HFF-Myc (cell line): ENCODE measurements at regions not wholly inside any gene's neighbourhood (a gene's known extent, or its start where the extent isn't known, plus 50 kb on each side); places are given as distances from the start of the nearest gene placed in this dataset.

Source experiments
- DNase-seq: peaks from one replicate; pipeline ENCODE4 v3.0.0-alpha.2; 2011; ENCODE audit warnings: low read depth; ENCODE audit errors: extremely low read depth
- H3K4me3 ChIP-seq: replicated peaks from 2 replicates; pipeline ENCODE4 v1.5.1; 2011; ENCODE audit warnings: low read depth, mild to moderate bottlenecking, control low read depth, low read length
- TF ChIP-seq, protein P1 (sequence below): IDR thresholded peaks from 2 replicates; pipeline ENCODE4 v1.5.1; 2012; ENCODE audit warnings: mild to moderate bottlenecking, low read depth, low read length, control low read depth; ENCODE audit errors: missing control alignments

- no peak overlapping the region for H3K4me3 ChIP-seq
- DNase-seq = no peak
Measured at GRCh38 chr13:91078093-91078679, 269.3 kb upstream of the MIR17HG start.

DNA sequence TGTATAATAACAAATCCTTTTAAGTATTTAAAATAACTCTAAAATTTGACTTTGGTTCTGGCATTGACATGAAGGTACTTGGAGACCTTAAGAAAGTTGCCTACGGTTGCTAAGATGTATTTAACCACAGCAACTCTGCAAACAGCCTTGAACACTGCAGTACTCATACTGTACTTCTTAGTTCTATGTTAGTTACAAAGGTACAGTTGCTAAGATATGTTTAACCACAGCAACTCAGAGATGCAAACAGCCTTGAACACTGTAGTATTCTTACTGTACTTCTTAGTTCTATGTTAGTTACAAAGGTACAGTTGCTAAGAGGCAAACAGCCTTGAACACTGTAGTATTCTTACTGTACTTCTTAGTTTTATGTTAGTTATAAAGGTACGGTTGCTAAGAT, 268.3 kb upstream of the MIR17HG start:
- no peak overlapping the region for H3K4me3 ChIP-seq
- TF ChIP-seq, protein P1, sequence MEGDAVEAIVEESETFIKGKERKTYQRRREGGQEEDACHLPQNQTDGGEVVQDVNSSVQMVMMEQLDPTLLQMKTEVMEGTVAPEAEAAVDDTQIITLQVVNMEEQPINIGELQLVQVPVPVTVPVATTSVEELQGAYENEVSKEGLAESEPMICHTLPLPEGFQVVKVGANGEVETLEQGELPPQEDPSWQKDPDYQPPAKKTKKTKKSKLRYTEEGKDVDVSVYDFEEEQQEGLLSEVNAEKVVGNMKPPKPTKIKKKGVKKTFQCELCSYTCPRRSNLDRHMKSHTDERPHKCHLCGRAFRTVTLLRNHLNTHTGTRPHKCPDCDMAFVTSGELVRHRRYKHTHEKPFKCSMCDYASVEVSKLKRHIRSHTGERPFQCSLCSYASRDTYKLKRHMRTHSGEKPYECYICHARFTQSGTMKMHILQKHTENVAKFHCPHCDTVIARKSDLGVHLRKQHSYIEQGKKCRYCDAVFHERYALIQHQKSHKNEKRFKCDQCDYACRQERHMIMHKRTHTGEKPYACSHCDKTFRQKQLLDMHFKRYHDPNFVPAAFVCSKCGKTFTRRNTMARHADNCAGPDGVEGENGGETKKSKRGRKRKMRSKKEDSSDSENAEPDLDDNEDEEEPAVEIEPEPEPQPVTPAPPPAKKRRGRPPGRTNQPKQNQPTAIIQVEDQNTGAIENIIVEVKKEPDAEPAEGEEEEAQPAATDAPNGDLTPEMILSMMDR = no peak
- DNase-seq = no peak

More at GRCh38 chr13:91078093-91078679, 269.3 kb upstream of the MIR17HG start:
- TF ChIP-seq, protein P1 = no peak

DNA sequence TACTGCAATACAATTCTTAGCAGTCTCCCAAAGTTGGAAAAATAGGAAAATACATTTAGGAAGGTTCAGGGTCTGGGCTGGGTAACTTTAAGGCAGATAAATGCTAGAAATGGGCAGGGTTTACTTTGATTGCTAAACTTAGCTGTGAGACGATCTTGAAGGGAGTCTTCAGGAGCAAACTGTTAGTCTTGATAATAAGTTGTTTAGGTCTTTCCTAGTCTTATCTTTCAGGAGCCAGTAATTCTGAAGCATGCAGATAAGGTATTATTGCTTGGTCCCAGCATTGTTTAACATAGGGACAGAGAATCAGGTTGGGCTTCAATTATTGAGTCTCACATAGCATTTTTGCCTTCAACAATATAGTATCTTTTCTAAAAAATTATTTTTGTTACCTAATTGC, 262.4 kb upstream of the MIR17HG start:
- no peak for DNase-seq
- TF ChIP-seq, protein P1 = no peak

DNA sequence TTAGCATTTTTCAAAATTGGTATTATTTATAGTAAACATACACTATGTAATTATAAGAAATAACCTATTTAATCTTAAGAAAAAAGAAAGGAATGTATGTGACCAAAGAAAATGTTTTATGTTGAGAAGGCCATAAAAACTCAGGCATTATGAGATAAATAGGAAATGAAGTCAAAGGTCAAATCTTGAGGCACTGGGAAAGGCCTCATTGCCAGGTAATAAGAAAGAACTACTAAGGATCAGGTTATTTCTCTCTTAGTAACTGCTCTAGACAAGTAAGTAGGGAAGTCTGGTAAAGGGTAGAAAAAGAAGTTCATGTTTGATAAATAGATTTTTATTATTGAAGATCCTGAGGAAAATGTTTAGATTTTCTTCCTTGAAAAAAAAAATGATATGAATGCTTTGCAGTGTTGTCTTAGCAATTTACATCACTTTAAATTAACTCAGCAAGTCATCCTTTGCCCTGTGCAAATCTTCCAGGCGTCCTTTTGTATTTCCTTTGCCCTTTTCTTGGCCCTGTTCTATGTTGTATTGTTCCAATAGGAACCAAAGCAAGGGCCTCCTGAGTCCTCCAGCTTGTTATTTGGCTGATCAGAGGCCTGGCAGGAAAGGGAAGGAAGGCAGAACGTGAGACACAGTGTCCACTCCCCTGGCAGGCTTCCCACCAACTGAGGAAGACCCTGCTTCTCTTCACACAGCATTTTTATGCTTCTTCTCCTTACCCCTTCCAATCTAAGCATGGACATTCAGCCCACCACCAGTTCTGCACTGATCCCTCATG, 260.4 kb upstream of the MIR17HG start:
- no peak for DNase-seq
- TF ChIP-seq, protein P1 = no peak
- H3K4me3 ChIP-seq = no peak overlapping the region

More for the DNA sequence above, 262.4 kb upstream of the MIR17HG start:
- H3K4me3 ChIP-seq = no peak overlapping the region

DNA sequence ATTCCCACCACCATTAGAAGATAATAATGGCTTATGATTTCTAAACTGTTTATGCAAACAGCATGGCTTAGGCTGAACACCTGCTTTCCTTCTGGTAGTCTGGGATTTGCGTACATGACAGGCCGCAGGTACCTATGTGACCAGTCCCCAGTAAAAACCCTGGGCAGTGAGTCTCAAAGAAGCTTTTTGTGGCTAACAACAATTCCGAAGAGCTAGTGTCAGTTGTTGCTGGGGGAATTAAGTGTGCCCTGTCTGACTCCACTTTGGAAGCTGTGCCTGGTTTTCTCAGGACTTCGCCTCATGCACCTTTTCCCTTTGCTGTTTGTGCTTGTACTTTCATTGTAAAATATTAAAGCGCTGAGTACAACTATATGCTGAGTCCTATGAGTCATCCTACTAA, 250.2 kb upstream of the MIR17HG start:
- no peak overlapping the region for H3K4me3 ChIP-seq
- DNase-seq = no peak
- TF ChIP-seq, protein P1 = no peak

DNA sequence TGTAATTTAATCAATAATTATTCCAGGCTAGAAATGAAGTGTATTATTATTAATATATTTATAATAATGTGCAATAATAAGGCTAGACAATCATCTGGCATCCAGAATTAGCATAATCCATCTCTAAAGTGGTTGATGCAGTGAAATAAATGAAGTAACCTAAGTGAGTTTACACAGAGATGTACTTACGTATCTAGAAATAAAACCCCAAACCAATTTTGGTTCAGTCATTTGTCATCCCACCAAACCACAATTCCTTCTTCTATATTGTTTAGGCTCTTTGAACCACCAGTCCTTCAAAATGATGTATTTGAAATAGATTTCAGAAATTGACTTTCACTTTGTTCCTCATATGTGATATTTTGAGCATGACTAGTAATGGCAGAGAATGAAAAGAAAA, 247.6 kb upstream of the MIR17HG start:
- no peak for DNase-seq
- TF ChIP-seq, protein P1 = no peak
- no peak overlapping the region for H3K4me3 ChIP-seq
